Mesothelial cell of epicardium (in vitro differentiated cells): ENCODE measurements at regions not wholly inside any gene's neighbourhood (a gene's known extent, or its start where the extent isn't known, plus 50 kb on each side); places are given as distances from the start of the nearest gene placed in this dataset.
A peak's percentile ranks its signal among the peaks of the same experiment; 100 is the strongest.

Experiments
- DNase-seq, 2 experiments: peaks; one replicate each; pipeline ENCODE4 v3.0.0; 2021; ENCODE audit warnings: low spot score in 2 of 2; ENCODE audit not compliant: unreplicated experiment in 2 of 2
- H3K27ac Mint-ChIP-seq: 2 replicates; pipeline ENCODE4 v1.8.0; 2021; ENCODE audit warnings: mixed read lengths
- H3K27me3 Mint-ChIP-seq: 2 replicates; pipeline ENCODE4 v1.8.0; 2021; ENCODE audit warnings: low read depth, mixed read lengths
- H3K36me3 Mint-ChIP-seq: 2 replicates; pipeline ENCODE4 v1.8.0; 2021; ENCODE audit warnings: mixed read lengths
- H3K4me1 Mint-ChIP-seq: 2 replicates; pipeline ENCODE4 v1.8.0; 2021; ENCODE audit warnings: mixed read lengths
- H3K4me3 Mint-ChIP-seq: 2 replicates; pipeline ENCODE4 v1.8.0; 2021; ENCODE audit warnings: mild to moderate bottlenecking, moderate library complexity, mixed read lengths
- H3K9me3 Mint-ChIP-seq: 2 replicates; pipeline ENCODE4 v1.8.0; 2021; ENCODE audit warnings: mixed read lengths
- TF ChIP-seq, protein P1 (sequence below): fragments of 200-600 bp; sonication (generic); IDR thresholded peaks from one replicate; pipeline ENCODE4 v1.5.0; 2021; ENCODE audit warnings: antibody characterized with exemption; ENCODE audit not compliant: unreplicated experiment

GRCh38 chr1:222285526-222285925 lies 262.4 kb downstream of the HHIPL2 start:
- Mint-ChIP-seq H3K27ac (no peak overlapping the region), H3K4me3 (no peak overlapping the region), H3K36me3 (no peaks in the 10 kb centered on the region), H3K9me3 (peaks cover 6% of the 10 kb centered on the region), H3K27me3 (peaks cover 5% of the 10 kb centered on the region), H3K4me1 (peaks cover 7% of the 10 kb centered on the region)
- no peak for DNase-seq
- TF ChIP-seq, protein P1, sequence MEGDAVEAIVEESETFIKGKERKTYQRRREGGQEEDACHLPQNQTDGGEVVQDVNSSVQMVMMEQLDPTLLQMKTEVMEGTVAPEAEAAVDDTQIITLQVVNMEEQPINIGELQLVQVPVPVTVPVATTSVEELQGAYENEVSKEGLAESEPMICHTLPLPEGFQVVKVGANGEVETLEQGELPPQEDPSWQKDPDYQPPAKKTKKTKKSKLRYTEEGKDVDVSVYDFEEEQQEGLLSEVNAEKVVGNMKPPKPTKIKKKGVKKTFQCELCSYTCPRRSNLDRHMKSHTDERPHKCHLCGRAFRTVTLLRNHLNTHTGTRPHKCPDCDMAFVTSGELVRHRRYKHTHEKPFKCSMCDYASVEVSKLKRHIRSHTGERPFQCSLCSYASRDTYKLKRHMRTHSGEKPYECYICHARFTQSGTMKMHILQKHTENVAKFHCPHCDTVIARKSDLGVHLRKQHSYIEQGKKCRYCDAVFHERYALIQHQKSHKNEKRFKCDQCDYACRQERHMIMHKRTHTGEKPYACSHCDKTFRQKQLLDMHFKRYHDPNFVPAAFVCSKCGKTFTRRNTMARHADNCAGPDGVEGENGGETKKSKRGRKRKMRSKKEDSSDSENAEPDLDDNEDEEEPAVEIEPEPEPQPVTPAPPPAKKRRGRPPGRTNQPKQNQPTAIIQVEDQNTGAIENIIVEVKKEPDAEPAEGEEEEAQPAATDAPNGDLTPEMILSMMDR, result no peak

DNA sequence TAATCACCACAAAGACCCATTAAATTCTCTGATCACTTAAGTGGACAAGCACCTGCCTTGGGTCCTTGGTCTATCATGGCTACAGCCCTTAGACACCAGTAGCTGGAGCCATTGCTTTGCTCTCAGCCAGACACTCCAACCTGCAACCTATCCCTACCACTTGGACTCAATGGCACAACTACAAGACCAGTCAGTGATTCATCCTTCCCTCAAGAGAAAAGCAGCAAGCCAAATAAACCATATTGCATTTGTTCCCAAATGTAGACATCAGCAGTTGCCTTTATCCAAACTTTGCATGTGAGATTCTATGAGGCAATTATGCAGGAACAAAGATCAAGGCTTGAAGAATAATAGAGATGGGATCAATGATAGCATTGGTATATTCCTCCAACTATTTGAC lies 263.4 kb downstream of the HHIPL2 start:
- Mint-ChIP-seq H3K36me3 (no peaks in the 10 kb centered on the region), H3K4me3 (no peak overlapping the region), H3K27me3 (peaks cover 5% of the 10 kb centered on the region), H3K27ac (no peak overlapping the region), H3K4me1 (peaks cover 7% of the 10 kb centered on the region), H3K9me3 (peaks cover 6% of the 10 kb centered on the region)
- TF ChIP-seq, protein P1, result no peak
- no peak for DNase-seq

GRCh38 chr1:222283147-222283768 lies 264.6 kb downstream of the HHIPL2 start:
- Mint-ChIP-seq H3K27ac (peak overlapping the region; percentile 18), H3K4me3 (no peak overlapping the region), H3K36me3 (no peaks in the 10 kb centered on the region), H3K27me3 (peaks cover 9% of the 10 kb centered on the region), H3K9me3 (peaks cover 6% of the 10 kb centered on the region), H3K4me1 (peaks cover 7% of the 10 kb centered on the region)
- DNase-seq, result no peak
- TF ChIP-seq, protein P1, result no peak

GRCh38 chr1:222279591-222279990 lies 268.3 kb downstream of the HHIPL2 start:
- Mint-ChIP-seq H3K4me1 (peaks cover 7% of the 10 kb centered on the region), H3K27ac (no peak overlapping the region), H3K27me3 (peaks cover 35% of the 10 kb centered on the region), H3K4me3 (no peak overlapping the region), H3K36me3 (no peaks in the 10 kb centered on the region), H3K9me3 (peaks cover 6% of the 10 kb centered on the region)
- TF ChIP-seq, protein P1, result no peak
- DNase-seq, result no peak

GRCh38 chr1:222278501-222278900 lies 269.4 kb downstream of the HHIPL2 start:
- DNase-seq, result no peak
- peaks cover 6% of the 10 kb centered on the region for H3K9me3 Mint-ChIP-seq
- no peaks in the 10 kb centered on the region for H3K36me3 Mint-ChIP-seq
- H3K4me3 Mint-ChIP-seq, result no peak overlapping the region
- TF ChIP-seq, protein P1, result no peak
- H3K27ac Mint-ChIP-seq, result no peak overlapping the region
- H3K4me1 Mint-ChIP-seq, result peaks cover 6% of the 10 kb centered on the region
- peaks cover 37% of the 10 kb centered on the region for H3K27me3 Mint-ChIP-seq
